Ishikawa (cell line): ENCODE measurements at regions not wholly inside any gene's neighbourhood (a gene's known extent, or its start where the extent isn't known, plus 50 kb on each side); places are given as distances from the start of the nearest gene placed in this dataset.

Experiments used
- CEBPB ChIP-seq: IDR thresholded peaks from 2 replicates; pipeline ENCODE4 v1.6.1; 2012
- CREB1 ChIP-seq: IDR thresholded peaks from 2 replicates; pipeline ENCODE4 v1.6.1; 2012; ENCODE audit warnings: low read depth
- EGR1 ChIP-seq: IDR thresholded peaks from 2 replicates; pipeline ENCODE4 v1.6.1; 2012
- EP300 ChIP-seq: IDR thresholded peaks from 2 replicates; pipeline ENCODE4 v1.6.1; 2012; ENCODE audit warnings: borderline replicate concordance
- MAX ChIP-seq: IDR thresholded peaks from 2 replicates; pipeline ENCODE4 v1.6.1; 2012
- NFIC ChIP-seq: IDR thresholded peaks from 2 replicates; pipeline ENCODE4 v1.6.1; 2012
- RAD21 ChIP-seq: IDR thresholded peaks from 2 replicates; pipeline ENCODE4 v1.6.1; 2012; ENCODE audit warnings: low read depth
- REST ChIP-seq: IDR thresholded peaks from 2 replicates; pipeline ENCODE4 v1.6.1; 2012; ENCODE audit warnings: low read depth, mild to moderate bottlenecking
- TAF1 ChIP-seq: IDR thresholded peaks from 2 replicates; pipeline ENCODE4 v1.6.1; 2012; ENCODE audit warnings: low read depth, mild to moderate bottlenecking
- TCF12 ChIP-seq: IDR thresholded peaks from 2 replicates; pipeline ENCODE4 v1.6.1; 2012; ENCODE audit warnings: low read depth
- TEAD4 ChIP-seq: IDR thresholded peaks from 2 replicates; pipeline ENCODE4 v1.6.1; 2012
- ZBTB7A ChIP-seq: IDR thresholded peaks from 2 replicates; pipeline ENCODE4 v1.6.1; 2012; ENCODE audit warnings: low read depth
- TF ChIP-seq, protein P1 (sequence below): IDR thresholded peaks from 2 replicates; pipeline ENCODE4 v1.6.1; 2012

- TF ChIP-seq MAX (no peak), CREB1 (no peak), RAD21 (no peak), CEBPB (no peak), EP300 (no peak), REST (no peak), TEAD4 (no peak), EGR1 (no peak), TAF1 (no peak), NFIC (no peak), TCF12 (no peak), ZBTB7A (no peak)
- TF ChIP-seq, protein P1, sequence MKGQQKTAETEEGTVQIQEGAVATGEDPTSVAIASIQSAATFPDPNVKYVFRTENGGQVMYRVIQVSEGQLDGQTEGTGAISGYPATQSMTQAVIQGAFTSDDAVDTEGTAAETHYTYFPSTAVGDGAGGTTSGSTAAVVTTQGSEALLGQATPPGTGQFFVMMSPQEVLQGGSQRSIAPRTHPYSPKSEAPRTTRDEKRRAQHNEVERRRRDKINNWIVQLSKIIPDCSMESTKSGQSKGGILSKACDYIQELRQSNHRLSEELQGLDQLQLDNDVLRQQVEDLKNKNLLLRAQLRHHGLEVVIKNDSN: no peak
Measured at GRCh38 chr5:51987239-51987638, 604.0 kb downstream of the ISL1 start.
